GM13977 (cell line): ENCODE measurements at regions not wholly inside any gene's neighbourhood (a gene's known extent, or its start where the extent isn't known, plus 50 kb on each side); places are given as distances from the start of the nearest gene placed in this dataset.

Source experiments
- DNase-seq: peaks from one replicate; pipeline ENCODE4 v3.0.0; 2012; ENCODE audit warnings: low spot score
- in situ Hi-C: fragments of 300-500 bp; cut with MboI; formaldehyde crosslinking; loops from one replicate; pipeline ENCODE4 v1.12.0; 2022; ENCODE audit warnings: low sequenced_read_pairs, low pct_unique_long_range_greater_than_20kb, mixed read lengths, inconsistent platforms; ENCODE audit not compliant: unreplicated experiment
- TF ChIP-seq, protein P1 (sequence below): IDR thresholded peaks from 2 replicates; pipeline ENCODE4 v1.5.1; 2012; ENCODE audit warnings: mild to moderate bottlenecking, control low read depth; ENCODE audit not compliant: insufficient read depth; ENCODE audit errors: extremely low read depth, missing control alignments

DNA sequence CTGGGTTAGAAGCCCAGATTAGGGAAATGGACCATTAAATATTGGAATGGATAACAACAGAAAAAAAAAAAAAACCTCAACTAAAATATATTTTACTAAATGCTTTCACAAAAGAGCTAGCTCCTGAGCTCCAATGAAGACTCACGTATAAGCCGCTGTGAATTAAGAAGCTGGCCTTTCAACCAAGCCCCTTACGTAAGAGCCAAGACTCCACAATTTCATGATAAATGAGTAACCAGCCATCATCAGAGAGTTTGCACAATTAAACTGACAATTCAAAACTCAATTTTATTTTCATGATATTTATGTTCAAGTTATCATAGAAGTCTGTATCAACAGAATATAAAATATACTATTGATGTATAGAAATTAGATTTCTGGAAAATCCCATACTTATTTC, 70.7 kb upstream of the HNRNPA3 start:
- in situ Hi-C loops, result loop anchor here (10.0 to 25.0 kb wide), 2 partner anchors 330 to 487 kb away; no protein-coding TSS in a partner anchor
- no peak for DNase-seq
- TF ChIP-seq, protein P1, sequence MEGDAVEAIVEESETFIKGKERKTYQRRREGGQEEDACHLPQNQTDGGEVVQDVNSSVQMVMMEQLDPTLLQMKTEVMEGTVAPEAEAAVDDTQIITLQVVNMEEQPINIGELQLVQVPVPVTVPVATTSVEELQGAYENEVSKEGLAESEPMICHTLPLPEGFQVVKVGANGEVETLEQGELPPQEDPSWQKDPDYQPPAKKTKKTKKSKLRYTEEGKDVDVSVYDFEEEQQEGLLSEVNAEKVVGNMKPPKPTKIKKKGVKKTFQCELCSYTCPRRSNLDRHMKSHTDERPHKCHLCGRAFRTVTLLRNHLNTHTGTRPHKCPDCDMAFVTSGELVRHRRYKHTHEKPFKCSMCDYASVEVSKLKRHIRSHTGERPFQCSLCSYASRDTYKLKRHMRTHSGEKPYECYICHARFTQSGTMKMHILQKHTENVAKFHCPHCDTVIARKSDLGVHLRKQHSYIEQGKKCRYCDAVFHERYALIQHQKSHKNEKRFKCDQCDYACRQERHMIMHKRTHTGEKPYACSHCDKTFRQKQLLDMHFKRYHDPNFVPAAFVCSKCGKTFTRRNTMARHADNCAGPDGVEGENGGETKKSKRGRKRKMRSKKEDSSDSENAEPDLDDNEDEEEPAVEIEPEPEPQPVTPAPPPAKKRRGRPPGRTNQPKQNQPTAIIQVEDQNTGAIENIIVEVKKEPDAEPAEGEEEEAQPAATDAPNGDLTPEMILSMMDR, result no peak

DNA sequence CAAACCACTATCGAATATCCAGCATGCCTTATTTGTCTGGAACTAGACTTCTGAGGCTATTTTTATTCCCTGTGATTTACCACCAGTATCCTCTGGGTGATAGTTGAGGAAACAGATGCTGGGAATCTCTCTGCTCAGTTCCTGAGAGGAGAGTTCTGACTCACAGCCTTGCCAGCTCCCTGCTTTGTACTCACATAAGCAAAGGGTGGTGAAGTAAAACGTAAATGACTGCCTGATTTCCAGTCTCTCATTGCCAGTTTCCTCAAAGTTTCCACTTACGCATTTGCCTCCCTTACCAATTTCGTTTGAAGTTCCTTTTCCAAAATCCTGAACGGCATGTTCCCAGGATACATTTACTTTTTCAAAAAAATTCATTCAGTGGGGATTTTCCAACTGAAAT, 69.2 kb upstream of the HNRNPA3 start:
- in situ Hi-C loops, result loop anchor here (10.0 to 25.0 kb wide), 2 partner anchors 331 to 489 kb away; no protein-coding TSS in a partner anchor
- no peak for DNase-seq
- TF ChIP-seq, protein P1, result no peak

DNA sequence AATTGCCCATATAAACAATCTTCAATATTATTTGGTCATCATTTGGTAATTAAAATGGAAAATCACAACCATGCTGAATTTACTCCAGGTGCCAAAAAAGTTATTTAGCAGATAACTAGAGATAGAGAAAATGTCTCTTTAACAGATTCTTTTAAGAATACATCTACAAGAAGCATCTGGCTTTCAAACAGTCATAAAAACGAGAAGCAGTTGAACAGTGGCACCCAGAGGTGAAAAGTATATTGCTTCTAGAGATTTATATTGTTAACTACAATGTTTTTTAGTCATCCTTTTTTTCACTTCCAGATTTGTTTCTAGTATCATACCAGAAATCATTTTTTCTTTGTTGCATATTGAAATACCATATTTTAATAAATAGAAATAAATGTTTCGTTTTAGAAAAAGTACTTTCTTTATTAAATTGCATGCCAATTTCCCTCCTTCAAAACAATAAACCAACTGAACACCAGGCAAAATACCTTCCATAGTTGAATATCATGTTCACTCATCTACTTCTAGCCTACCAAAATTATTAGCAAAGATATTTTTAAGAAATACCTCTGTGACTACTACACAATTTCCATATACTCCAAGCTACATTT, 65.4 kb upstream of the HNRNPA3 start:
- TF ChIP-seq, protein P1, result peak; percentile 54
- in situ Hi-C loops, result loop anchor here (10.0 to 25.0 kb wide), 2 partner anchors 335 to 492 kb away; no protein-coding TSS in a partner anchor
- peak; percentile 56 for DNase-seq

DNA sequence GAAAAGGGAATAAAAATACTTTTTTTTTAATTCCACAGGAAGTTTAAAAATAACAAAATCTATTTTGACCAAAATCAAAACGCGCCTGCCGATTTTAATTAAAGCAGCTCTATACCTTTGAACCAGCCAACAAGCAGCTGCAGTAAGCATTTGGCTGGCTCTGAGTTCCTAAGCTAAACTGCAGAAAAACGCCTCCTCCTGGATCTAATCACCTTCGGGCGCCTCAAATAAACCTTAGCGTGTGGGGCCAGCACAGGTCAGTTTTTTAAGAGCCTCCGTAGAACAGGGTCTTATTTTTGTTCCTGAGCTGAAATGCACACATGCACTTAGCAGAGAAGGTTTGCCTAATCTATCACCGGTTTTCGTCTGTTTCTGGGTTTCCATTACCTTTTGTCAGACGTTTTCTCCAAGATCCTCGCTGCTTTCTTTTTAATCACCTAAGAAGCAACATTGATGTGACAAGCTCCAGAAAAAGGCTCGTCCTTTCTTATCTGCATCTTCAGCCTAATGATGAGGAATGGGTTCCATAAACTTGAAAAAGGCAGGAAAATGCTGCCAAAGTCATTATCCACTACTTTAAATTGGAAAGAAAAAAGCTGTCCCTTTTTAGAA, 64.7 kb upstream of the HNRNPA3 start:
- in situ Hi-C loops, result loop anchor here (10.0 to 25.0 kb wide), 2 partner anchors 336 to 493 kb away; no protein-coding TSS in a partner anchor
- TF ChIP-seq, protein P1, result no peak
- no peak for DNase-seq

DNA sequence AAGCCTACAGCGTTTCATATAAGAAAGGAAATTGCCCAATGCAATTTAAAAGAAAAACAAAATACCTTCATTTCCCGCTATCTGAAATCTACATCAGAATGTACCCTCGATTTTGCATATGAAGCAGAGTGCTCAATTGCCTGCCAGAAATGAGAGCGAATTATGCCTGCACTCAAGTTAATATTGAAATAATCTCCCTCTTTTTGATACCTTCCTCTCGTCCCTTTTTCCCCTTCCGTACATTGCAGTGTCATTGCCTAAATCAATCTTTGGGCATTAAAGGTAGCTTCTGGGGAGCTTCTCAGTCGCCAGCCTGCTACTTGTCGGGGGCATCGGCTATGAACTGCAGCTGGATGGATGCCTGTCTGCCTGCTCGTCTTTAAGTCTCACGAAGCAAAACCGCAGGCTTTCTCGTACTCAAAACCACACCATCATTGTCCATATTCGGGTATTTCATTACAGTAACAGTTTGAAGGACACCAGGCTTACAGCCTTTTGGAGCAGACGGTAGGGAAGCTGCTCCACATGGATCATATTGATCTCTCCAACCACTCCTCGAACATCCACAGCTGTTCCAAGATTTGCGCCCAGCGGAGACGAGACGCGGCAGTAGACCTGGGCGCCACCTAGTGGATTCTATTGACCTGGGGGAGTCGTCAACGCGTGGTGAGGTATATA, 64.0 kb upstream of the HNRNPA3 start:
- in situ Hi-C loops, result loop anchor here (10.0 to 25.0 kb wide), 2 partner anchors 336 to 494 kb away; no protein-coding TSS in a partner anchor
- peak; percentile 50 for DNase-seq
- TF ChIP-seq, protein P1, result peak; percentile 90

DNA sequence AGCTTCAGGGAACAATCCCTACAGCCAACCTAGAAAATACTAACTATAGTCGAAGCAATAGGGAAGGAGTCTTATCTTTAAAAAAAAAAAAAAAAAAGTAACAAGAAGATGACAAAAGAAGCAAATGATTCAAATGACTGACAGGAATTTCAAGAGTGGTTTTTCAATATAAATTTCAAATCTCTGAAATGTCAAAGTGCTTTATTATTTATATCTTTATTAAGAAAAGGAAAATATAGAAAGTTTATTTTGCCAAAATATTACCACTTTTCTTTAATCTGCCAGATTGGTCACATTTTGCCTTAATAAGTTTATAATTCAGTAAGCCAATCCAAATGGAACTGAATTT, 63.5 kb upstream of the HNRNPA3 start:
- no peak for DNase-seq
- TF ChIP-seq, protein P1, result no peak
- in situ Hi-C loops, result loop anchor here (10.0 to 25.0 kb wide), 2 partner anchors 337 to 494 kb away; no protein-coding TSS in a partner anchor
